Right lobe of liver (tissue), 6 donors: ENCODE measurements at regions not wholly inside any gene's neighbourhood (a gene's known extent, or its start where the extent isn't known, plus 50 kb on each side); places are given as distances from the start of the nearest gene placed in this dataset.

Experiments
- ATAC-seq, 4 donors: fragments of 200-7000 bp; cut with Tn5 transposase; one replicate each; pipeline ENCODE4 v1.9.1; 2020; ENCODE audit warnings: mild to moderate bottlenecking in 4 of 4, moderate library complexity in 4 of 4
- DNase-seq, 3 donors: peaks; one replicate each; pipeline ENCODE4 v3.0.0-alpha.2; 2020
- H3K27ac ChIP-seq, 3 donors: fragments of 200-600 bp; one replicate each; pipeline ENCODE4 v1.8.0; 2022
- H3K27me3 ChIP-seq, 2 donors: fragments of 200-600 bp; one replicate each; pipeline ENCODE4 v1.8.0; 2022
- H3K36me3 ChIP-seq, 4 donors: fragments of 200-600 bp; sonication (generic) in 1 of 4; one replicate each; pipeline versions ENCODE4 v1.5.1 to v1.8.0; 2017 to 2022; ENCODE audit warnings: control low read depth in 1 of 4
- H3K4me1 ChIP-seq, 4 donors: fragments of 200-600 bp; sonication (generic) in 1 of 4; one replicate each; pipeline versions ENCODE4 v1.5.1 to v1.8.0; 2017 to 2022; ENCODE audit warnings: control low read depth in 1 of 4
- H3K4me3 ChIP-seq, 3 donors: fragments of 200-600 bp; one replicate each; pipeline ENCODE4 v1.8.0; 2022
- H3K9me3 ChIP-seq, 4 donors: fragments of 200-600 bp; sonication (generic) in 1 of 4; one replicate each; pipeline versions ENCODE4 v1.5.1 to v1.8.0; 2017 to 2022; ENCODE audit warnings: control low read depth in 1 of 4
- POLR2A ChIP-seq: fragments of 450-650 bp; IDR thresholded peaks from one replicate; pipeline ENCODE4 v1.6.1; 2017; ENCODE audit warnings: antibody characterized with exemption, mild to moderate bottlenecking
- WGBS: methylation state at CpG from one replicate; pipeline ENCODE4 v1.1.6; 2018; ENCODE audit warnings: low coverage, low lambda C conversion rate; ENCODE audit not compliant: insufficient coverage; ENCODE audit errors: missing lambda C conversion rate; 5-methylcytosine and 5-hydroxymethylcytosine counted together
- intact Hi-C, 2 donors: fragments of 100-400 bp; cut with DNase I; formaldehyde crosslinking; loops; one replicate each; pipeline versions ENCODE4 v1.11.2 to v1.14.1; 2022
- small RNA-seq, 2 experiments: library from RNA; depleted of rRNA; stranded (forward); fragments of <200 nt; gene quantifications; one replicate each; pipeline ENCODE3, GENCODE V24; 2016
- TF ChIP-seq, protein P1 (sequence below), 4 donors: fragments of 200-600 bp in 3 of 4; fragments of 450-650 bp in 1 of 4; IDR thresholded peaks; one replicate each; pipeline versions ENCODE4 v1.5.1 to v1.8.0; 2016 to 2022; ENCODE audit warnings: antibody characterized with exemption in 4 of 4, mild to moderate bottlenecking in 2 of 4
- donor health status: DM: no; HTN: yes; CAD: no.
- donor health status: DM: no; HTN: no; CAD: no.
- donor health status: DM: no; HTN: no; CAD: no.
- donor health status: DM: no; HTN: yes; CAD: no.
- donor health status: DM: no; HTN: yes; CAD: no.

DNA sequence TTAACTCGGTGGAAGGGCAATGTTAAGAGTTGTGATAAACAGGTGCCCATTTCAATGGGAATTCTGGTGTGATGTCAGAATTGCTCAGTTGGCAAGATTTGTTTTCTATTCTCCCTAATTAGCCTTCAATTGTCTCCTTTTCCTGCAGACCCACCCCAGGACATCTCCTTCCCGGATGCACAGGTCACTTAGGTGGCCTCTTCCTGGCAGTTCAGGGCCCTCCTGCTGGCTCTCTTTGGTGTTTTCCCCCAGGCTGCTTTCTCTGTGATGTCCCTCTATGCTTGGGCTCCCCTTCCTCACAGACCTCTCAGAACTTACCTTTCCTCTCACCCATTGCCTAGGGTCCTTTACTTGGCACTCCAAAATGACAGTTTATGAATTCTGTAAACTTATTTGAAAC, 126.3 kb downstream of the GPAT3 start:
- H3K36me3 ChIP-seq: no peaks in the 10 kb centered on the region
- no peaks in the 10 kb centered on the region for H3K27me3 ChIP-seq
- WGBS: 35% methylated on average over 2 of the region's 2 CpGs
- DNase-seq: no peak
- H3K27ac ChIP-seq: no peak overlapping the region
- no peak for TF ChIP-seq POLR2A
- TF ChIP-seq, protein P1, sequence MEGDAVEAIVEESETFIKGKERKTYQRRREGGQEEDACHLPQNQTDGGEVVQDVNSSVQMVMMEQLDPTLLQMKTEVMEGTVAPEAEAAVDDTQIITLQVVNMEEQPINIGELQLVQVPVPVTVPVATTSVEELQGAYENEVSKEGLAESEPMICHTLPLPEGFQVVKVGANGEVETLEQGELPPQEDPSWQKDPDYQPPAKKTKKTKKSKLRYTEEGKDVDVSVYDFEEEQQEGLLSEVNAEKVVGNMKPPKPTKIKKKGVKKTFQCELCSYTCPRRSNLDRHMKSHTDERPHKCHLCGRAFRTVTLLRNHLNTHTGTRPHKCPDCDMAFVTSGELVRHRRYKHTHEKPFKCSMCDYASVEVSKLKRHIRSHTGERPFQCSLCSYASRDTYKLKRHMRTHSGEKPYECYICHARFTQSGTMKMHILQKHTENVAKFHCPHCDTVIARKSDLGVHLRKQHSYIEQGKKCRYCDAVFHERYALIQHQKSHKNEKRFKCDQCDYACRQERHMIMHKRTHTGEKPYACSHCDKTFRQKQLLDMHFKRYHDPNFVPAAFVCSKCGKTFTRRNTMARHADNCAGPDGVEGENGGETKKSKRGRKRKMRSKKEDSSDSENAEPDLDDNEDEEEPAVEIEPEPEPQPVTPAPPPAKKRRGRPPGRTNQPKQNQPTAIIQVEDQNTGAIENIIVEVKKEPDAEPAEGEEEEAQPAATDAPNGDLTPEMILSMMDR (IDR thresholded peaks at IDR 0.05): no peak
- intact Hi-C loops: no loop called here
- no peak for ATAC-seq
- no peaks in the 10 kb centered on the region for H3K9me3 ChIP-seq
- H3K4me3 ChIP-seq: no peak overlapping the region
- H3K4me1 ChIP-seq: no peaks in the 10 kb centered on the region

DNA sequence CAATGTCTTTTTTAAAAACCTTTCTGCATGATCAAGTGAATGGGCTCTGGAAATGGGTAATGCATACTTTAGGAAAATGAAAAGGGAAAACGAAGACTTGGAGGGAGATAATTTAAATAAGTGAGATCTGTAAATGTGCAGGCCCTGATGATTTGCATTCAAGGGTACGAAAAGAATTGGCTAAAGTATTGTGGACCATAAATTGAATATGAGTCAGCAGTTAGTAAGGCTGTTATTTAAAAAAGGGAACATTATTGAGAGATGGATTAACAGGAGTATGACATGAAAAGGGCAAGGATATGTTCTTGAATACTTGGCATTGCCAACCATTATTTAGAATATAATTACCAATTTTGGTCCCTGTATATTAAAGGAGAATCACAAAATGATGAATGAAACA, 125.5 kb downstream of the GPAT3 start:
- TF ChIP-seq, protein P1 (IDR thresholded peaks at IDR 0.05): no peak
- TF ChIP-seq POLR2A: no peak
- intact Hi-C loops: no loop called here
- H3K9me3 ChIP-seq: no peaks in the 10 kb centered on the region
- no peaks in the 10 kb centered on the region for H3K36me3 ChIP-seq
- ATAC-seq (no peak), DNase-seq (no peak)
- no peak overlapping the region for H3K4me3 ChIP-seq
- 49% methylated on average over 2 of the region's 2 CpGs for WGBS
- H3K27me3 ChIP-seq: no peaks in the 10 kb centered on the region
- H3K27ac ChIP-seq: no peak overlapping the region
- no peaks in the 10 kb centered on the region for H3K4me1 ChIP-seq

DNA sequence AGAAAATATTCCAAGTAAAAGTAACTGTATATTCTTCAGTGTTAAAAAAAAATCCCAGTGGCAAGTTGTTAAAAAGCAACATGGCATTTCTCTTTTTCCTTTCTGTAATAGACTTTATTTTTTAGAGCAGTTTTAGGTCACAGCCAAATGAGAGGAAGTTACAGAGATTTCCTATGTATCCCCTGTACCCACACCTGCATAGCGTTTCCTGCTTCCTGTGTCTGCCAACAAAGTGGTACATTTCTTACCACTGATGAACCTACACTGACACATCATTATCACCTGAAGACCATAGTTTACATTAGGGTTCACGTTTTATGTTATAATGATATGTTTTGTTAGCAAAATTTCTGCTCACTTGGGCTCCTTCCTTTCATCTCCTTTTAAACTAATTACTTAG, 124.7 kb downstream of the GPAT3 start:
- no peak for ATAC-seq
- Histone ChIP-seq H3K27ac (no peak overlapping the region), H3K9me3 (no peaks in the 10 kb centered on the region), H3K4me3 (no peak overlapping the region), H3K4me1 (no peaks in the 10 kb centered on the region), H3K27me3 (no peaks in the 10 kb centered on the region), H3K36me3 (no peaks in the 10 kb centered on the region)
- TF ChIP-seq POLR2A: no peak
- WGBS: 13% methylated on average over 2 of the region's 2 CpGs
- intact Hi-C loops: no loop called here
- no peak for DNase-seq

DNA sequence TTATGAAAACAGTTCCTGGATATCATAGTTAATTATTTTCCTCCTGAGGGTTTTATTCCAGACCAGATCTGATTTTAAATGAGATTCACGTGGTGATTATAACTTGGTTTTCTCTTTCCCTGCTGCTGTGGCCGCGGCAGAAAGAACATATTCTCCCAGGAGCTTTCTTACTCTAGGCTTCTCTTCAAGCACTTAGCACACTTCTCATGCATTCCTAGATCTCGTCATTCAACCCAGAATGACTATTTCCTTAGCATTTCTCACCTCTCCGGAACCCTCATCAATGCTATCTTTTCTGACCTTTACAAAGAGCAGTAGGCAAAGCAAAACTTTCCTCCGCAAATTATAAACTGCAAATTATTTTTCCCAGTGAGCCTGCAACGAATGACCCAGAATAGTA, 122.9 kb downstream of the GPAT3 start:
- no peak for TF ChIP-seq POLR2A
- TF ChIP-seq, protein P1 (IDR thresholded peaks at IDR 0.05): no peak
- 29% methylated on average over 7 of the region's 7 CpGs for WGBS
- intact Hi-C loops: no loop called here
- Histone ChIP-seq H3K9me3 (no peaks in the 10 kb centered on the region), H3K36me3 (no peaks in the 10 kb centered on the region), H3K4me1 (no peaks in the 10 kb centered on the region), H3K27me3 (no peaks in the 10 kb centered on the region), H3K4me3 (no peak overlapping the region), H3K27ac (no peak overlapping the region)
- ATAC-seq: no peak
- DNase-seq: no peak

DNA sequence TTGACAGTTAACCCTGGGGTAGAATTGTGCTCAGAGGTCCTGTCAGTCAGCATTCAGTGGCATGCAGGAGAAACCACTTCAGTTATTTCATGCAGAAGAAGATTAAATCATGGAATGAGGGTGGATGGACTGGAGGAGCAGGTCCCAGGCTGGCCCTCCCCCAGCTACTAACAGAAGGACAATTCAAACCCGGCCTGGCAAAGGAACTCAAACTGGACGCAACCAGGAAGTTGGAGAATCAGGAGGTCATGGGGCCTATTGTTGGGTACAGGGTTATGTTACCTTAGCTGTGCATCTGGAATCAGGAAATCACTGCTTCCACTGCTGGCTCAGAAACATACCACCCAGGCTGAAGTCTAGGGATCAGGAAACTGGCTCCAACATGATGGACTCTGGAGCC, 121.4 kb downstream of the GPAT3 start:
- no peak for ATAC-seq
- WGBS: no CpG with 5 or more reads among the region's 2 CpGs
- intact Hi-C loops: no loop called here

More for the DNA sequence above, 121.4 kb downstream of the GPAT3 start:
- no peaks in the 10 kb centered on the region for H3K36me3 ChIP-seq
- no peaks in the 10 kb centered on the region for H3K4me1 ChIP-seq
- H3K27ac ChIP-seq: no peak overlapping the region
- no peak for TF ChIP-seq POLR2A
- no peaks in the 10 kb centered on the region for H3K9me3 ChIP-seq
- no peak for DNase-seq
- no peak overlapping the region for H3K4me3 ChIP-seq
- no peaks in the 10 kb centered on the region for H3K27me3 ChIP-seq

Small RNA genes in the stretch of these regions (small RNA-seq; reads per million reads assigned to genes)
- 0 reads per million in 2 experiments for gene RNU6-774P
